Keratinocyte (primary cell): ENCODE measurements at regions not wholly inside any gene's neighbourhood (a gene's known extent, or its start where the extent isn't known, plus 50 kb on each side); places are given as distances from the start of the nearest gene placed in this dataset.

Experiments
- DNase-seq: peaks from one replicate; pipeline ENCODE4 v3.0.0-alpha.2; 2011; ENCODE audit warnings: low read depth, missing footprints, low spot score
- FAIRE-seq: peaks from 2 replicates; lab custom pipeline; 2011; peaks lifted over from hg19 to GRCh38; lab: Jason Lieb, UNC
- H2AFZ ChIP-seq: 2 replicates; pipeline ENCODE4 v1.6.0; 2012; ENCODE audit warnings: low read length, control low read depth, inconsistent platforms; ENCODE audit not compliant: control insufficient read depth
- H3K27ac ChIP-seq: 2 replicates; pipeline ENCODE4 v1.5.1; 2011; ENCODE audit warnings: low read length; ENCODE audit not compliant: control insufficient read depth, insufficient read depth
- H3K27me3 ChIP-seq: 3 replicates; pipeline ENCODE4 v1.6.0; 2011; ENCODE audit warnings: low read length; ENCODE audit not compliant: control insufficient read depth, insufficient read depth; ENCODE audit errors: extremely low read depth
- H3K36me3 ChIP-seq, 2 experiments: 2 replicates in 1 of 2; 3 replicates in 1 of 2; pipeline ENCODE4 v1.5.1; 2011; ENCODE audit warnings: low read length in 2 of 2, mild to moderate bottlenecking in 1 of 2; ENCODE audit not compliant: control insufficient read depth in 2 of 2, insufficient read depth in 2 of 2; ENCODE audit errors: extremely low read depth in 1 of 2
- H3K4me1 ChIP-seq: 3 replicates; pipeline ENCODE4 v1.5.1; 2011; ENCODE audit warnings: low read length; ENCODE audit not compliant: control insufficient read depth, insufficient read depth; ENCODE audit errors: extremely low read depth
- H3K4me2 ChIP-seq: 3 replicates; pipeline ENCODE4 v1.6.0; 2011; ENCODE audit warnings: low read depth, low read length; ENCODE audit not compliant: control insufficient read depth, insufficient read depth; ENCODE audit errors: extremely low read depth
- H3K4me3 ChIP-seq, 3 experiments: fragments of 200-600 bp in 1 of 3; sonication (generic) in 1 of 3; 2 replicates in 2 of 3; 3 replicates in 1 of 3; pipeline ENCODE4 v1.5.1; 2011 to 2016; ENCODE audit warnings: low read length in 3 of 3, mild to moderate bottlenecking in 3 of 3, control low read depth in 2 of 3, inconsistent platforms in 1 of 3, low read depth in 1 of 3, mixed read lengths in 1 of 3, mixed run types in 1 of 3, moderate library complexity in 1 of 3; ENCODE audit not compliant: control insufficient read depth in 2 of 3, insufficient read depth in 2 of 3; ENCODE audit errors: extremely low read depth in 1 of 3
- H3K79me2 ChIP-seq: 2 replicates; pipeline ENCODE4 v1.6.0; 2012; ENCODE audit warnings: low read length; ENCODE audit not compliant: control insufficient read depth, insufficient read depth
- H3K9ac ChIP-seq: 3 replicates; pipeline ENCODE4 v1.6.0; 2011; ENCODE audit warnings: low read length; ENCODE audit not compliant: control insufficient read depth, insufficient read depth; ENCODE audit errors: extremely low read depth
- H3K9me1 ChIP-seq: 3 replicates; pipeline ENCODE4 v1.6.0; 2011; ENCODE audit warnings: low read length; ENCODE audit not compliant: control insufficient read depth, insufficient read depth; ENCODE audit errors: extremely low read depth
- H3K9me3 ChIP-seq: 2 replicates; pipeline ENCODE4 v1.5.1; 2012; ENCODE audit warnings: low read depth, low read length; ENCODE audit not compliant: control insufficient read depth
- H4K20me1 ChIP-seq: 3 replicates; pipeline ENCODE4 v1.6.0; 2011; ENCODE audit warnings: low read length; ENCODE audit not compliant: control insufficient read depth, insufficient read depth; ENCODE audit errors: extremely low read depth
- CTCF ChIP-seq, 3 experiments: IDR thresholded peaks in 1 of 3; conservative IDR thresholded peaks in 1 of 3; optimal IDR thresholded peaks in 1 of 3; 2 replicates in 2 of 3; 3 replicates in 1 of 3; pipeline versions ENCODE3 to v1.5.1; 2011; ENCODE audit warnings: low read length in 3 of 3, mild to moderate bottlenecking in 3 of 3, moderate library complexity in 2 of 3, control low read depth in 1 of 3, inconsistent platforms in 1 of 3; ENCODE audit not compliant: insufficient read depth in 2 of 3; ENCODE audit errors: extremely low read depth in 1 of 3
- EZH2 ChIP-seq: IDR thresholded peaks from one replicate; pipeline ENCODE4 v1.6.1; 2012; ENCODE audit warnings: inconsistent platforms, mild to moderate bottlenecking, low read length, moderate library complexity
- dilution Hi-C: fragments of 300-500 bp; cut with MboI; formaldehyde crosslinking; loops from one replicate; pipeline ENCODE4 v1.7.0; 2020; ENCODE audit warnings: low sequenced_read_pairs; ENCODE audit not compliant: extremely low pct_ligation_motif_present

- no peaks in the 10 kb centered on the region for H3K79me2 ChIP-seq
- no peak overlapping the region for H3K27ac ChIP-seq
- H3K4me1 ChIP-seq: no peaks in the 10 kb centered on the region
- H3K9ac ChIP-seq: no peak overlapping the region
- no peaks in the 10 kb centered on the region for H3K9me1 ChIP-seq
- TF ChIP-seq CTCF (optimal IDR thresholded peaks at IDR 0.05 in 1 of 3, IDR thresholded peaks at IDR 0.05 in 1 of 3, conservative IDR thresholded peaks at IDR 0.05 in 1 of 3; ENCODE audit: extremely low read depth in 1 of 3, insufficient read depth in 2 of 3, low read length in 3 of 3): no peak
- no peak for TF ChIP-seq EZH2
- H3K36me3 ChIP-seq: no peaks in the 10 kb centered on the region
- H3K9me3 ChIP-seq: no peaks in the 10 kb centered on the region
- no peaks in the 10 kb centered on the region for H3K27me3 ChIP-seq
- no peak for FAIRE-seq
- H2AFZ ChIP-seq: no peak overlapping the region
- no peak overlapping the region for H3K4me3 ChIP-seq
- no peak overlapping the region for H3K4me2 ChIP-seq
- H4K20me1 ChIP-seq: no peaks in the 10 kb centered on the region
- dilution Hi-C loops: no loop called here
- no peak for DNase-seq
Observed at GRCh38 chr6:103875221-103875620, 984.5 kb downstream of the HACE1 start.

- TF ChIP-seq CTCF (optimal IDR thresholded peaks at IDR 0.05 in 1 of 3, IDR thresholded peaks at IDR 0.05 in 1 of 3, conservative IDR thresholded peaks at IDR 0.05 in 1 of 3; ENCODE audit: extremely low read depth in 1 of 3, insufficient read depth in 2 of 3, low read length in 3 of 3): no peak
- TF ChIP-seq EZH2: no peak
- Histone ChIP-seq H3K9me1 (no peaks in the 10 kb centered on the region), H3K9ac (no peak overlapping the region), H3K36me3 (no peaks in the 10 kb centered on the region), H3K79me2 (no peaks in the 10 kb centered on the region), H3K27me3 (no peaks in the 10 kb centered on the region), H2AFZ (no peak overlapping the region), H3K4me3 (no peak overlapping the region), H4K20me1 (no peaks in the 10 kb centered on the region), H3K4me1 (no peaks in the 10 kb centered on the region), H3K27ac (no peak overlapping the region), H3K9me3 (no peaks in the 10 kb centered on the region), H3K4me2 (no peak overlapping the region)
- dilution Hi-C loops: no loop called here
- DNase-seq: no peak
- no peak for FAIRE-seq
Observed at GRCh38 chr6:103874575-103874974, 985.1 kb downstream of the HACE1 start.
